Spinal cord (tissue), 9 donors: ENCODE measurements at regions not wholly inside any gene's neighbourhood (a gene's known extent, or its start where the extent isn't known, plus 50 kb on each side); places are given as distances from the start of the nearest gene placed in this dataset.
A peak's percentile ranks its signal among the peaks of the same experiment; 100 is the strongest.

ENCODE experiments used
- DNase-seq, 6 donors: peaks; one replicate each; pipeline versions ENCODE4 v3.0.0 to v3.0.0-alpha.2; 2013 to 2015; ENCODE audit warnings: low spot score in 6 of 6, low read depth in 4 of 6
- H3K27ac ChIP-seq: one replicate; pipeline ENCODE4 v1.5.1; 2013; ENCODE audit warnings: low read depth, low read length, control low read depth
- H3K27me3 ChIP-seq: one replicate; pipeline ENCODE4 v1.6.1; 2013; ENCODE audit warnings: low read length; ENCODE audit not compliant: control insufficient read depth, insufficient read depth
- H3K36me3 ChIP-seq: one replicate; pipeline ENCODE4 v1.6.1; 2013; ENCODE audit warnings: low read length; ENCODE audit not compliant: control insufficient read depth, insufficient read depth
- H3K4me1 ChIP-seq: one replicate; pipeline ENCODE4 v1.6.1; 2013; ENCODE audit warnings: low read length; ENCODE audit not compliant: control insufficient read depth, insufficient read depth
- H3K4me3 ChIP-seq: one replicate; pipeline ENCODE4 v1.5.1; 2013; ENCODE audit warnings: low read depth, low read length, control low read depth
- H3K9me3 ChIP-seq: one replicate; pipeline ENCODE4 v1.6.1; 2013; ENCODE audit warnings: low read length; ENCODE audit not compliant: control insufficient read depth, insufficient read depth
- WGBS: methylation state at CpG from one replicate; pipeline ENCODE4 v1.1.5; 2013; ENCODE audit warnings: missing lambda C conversion rate; ENCODE audit not compliant: insufficient coverage; 5-methylcytosine and 5-hydroxymethylcytosine counted together
- donor health status: healthy.

DNA sequence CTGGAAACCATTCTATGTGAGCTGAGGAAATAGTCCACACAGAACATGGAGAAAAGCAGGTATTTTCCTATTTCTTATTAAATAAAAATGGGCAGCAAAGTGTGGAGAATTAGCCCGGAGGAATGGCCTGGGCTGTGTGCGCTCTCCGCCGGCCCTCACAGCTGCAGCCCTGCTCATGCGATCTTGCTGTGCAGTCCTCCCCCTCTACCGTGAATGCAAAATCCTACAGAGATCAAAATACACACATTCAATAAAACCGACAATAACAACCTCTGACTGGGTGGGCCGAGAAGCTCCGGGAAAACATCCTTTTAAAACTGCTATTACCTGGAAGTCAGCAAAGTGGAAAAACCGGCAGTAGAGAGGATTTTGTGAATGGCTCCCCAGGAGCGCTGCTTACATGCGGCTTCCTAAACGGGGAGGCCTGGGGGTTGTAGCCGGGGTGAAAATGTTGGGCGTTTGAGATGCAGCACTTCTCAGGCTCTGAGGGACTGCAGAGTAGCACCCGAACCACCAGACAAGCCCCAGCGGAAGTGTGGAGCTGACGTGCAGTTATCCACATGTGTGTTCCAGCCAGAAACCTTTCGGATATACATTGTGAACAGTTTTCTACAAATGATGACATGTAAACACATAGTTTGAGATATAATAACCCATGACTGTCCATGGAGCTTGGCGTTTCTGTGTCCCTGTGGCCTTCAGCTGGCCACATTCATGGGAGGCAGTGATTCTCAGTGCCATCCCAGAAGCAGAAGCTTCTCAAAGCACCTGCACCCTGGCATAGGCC, 94.2 kb upstream of the ALKAL2 start:
- WGBS, result 67% methylated on average over 14 of the region's 20 CpGs
- Histone ChIP-seq H3K36me3 (peaks cover 2% of the 10 kb centered on the region), H3K4me1 (peaks cover 4% of the 10 kb centered on the region), H3K27me3 (peaks cover 2% of the 10 kb centered on the region), H3K9me3 (no peaks in the 10 kb centered on the region), H3K27ac (no peak overlapping the region), H3K4me3 (no peak overlapping the region)
- peak in 1 of 6 donors; percentile 28 for DNase-seq

DNA sequence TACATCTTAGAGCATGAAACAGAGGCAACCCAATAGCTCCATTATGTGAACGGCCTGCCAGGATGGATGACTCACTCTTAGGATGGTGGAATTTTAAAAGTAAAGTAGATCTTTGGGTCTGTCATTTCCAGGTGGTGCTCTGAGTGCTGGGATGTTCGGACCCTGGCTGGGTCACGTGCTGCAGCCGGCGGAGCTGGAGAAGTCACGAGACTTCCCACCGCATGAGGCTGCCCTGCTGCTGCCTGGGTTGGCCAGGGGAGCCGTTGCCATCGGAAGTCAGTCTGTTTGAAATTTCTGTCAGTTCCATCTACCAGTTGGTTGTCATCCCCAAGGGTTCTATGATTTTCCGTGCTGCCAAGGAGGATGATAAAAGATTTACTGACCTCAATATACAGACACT, 93.3 kb upstream of the ALKAL2 start:
- Histone ChIP-seq H3K27ac (no peak overlapping the region), H3K9me3 (no peaks in the 10 kb centered on the region), H3K36me3 (peaks cover 2% of the 10 kb centered on the region), H3K4me3 (no peak overlapping the region), H3K4me1 (peaks cover 4% of the 10 kb centered on the region), H3K27me3 (peaks cover 2% of the 10 kb centered on the region)
- 84% methylated on average over 9 of the region's 10 CpGs for WGBS
- no peak for DNase-seq

DNA sequence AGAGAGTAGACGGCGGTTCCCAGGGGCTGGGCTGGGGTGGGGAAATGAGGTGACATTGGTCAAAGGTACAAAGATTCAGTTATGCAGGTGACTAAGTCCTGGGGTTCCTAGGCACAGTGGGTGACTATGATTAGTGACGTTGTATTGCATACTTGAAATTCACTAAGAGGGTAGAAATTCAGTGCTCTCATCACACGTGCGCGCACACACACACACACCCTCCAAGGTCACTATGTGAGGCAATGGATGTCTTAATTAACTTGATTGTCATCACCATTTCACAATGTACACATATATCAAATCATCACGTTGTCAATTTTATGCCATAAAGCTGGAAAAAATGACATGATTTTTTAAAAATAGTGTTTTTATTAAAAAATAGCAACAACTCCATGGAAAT, 92.9 kb upstream of the ALKAL2 start:
- Histone ChIP-seq H3K27me3 (peaks cover 2% of the 10 kb centered on the region), H3K4me1 (peaks cover 4% of the 10 kb centered on the region), H3K36me3 (peaks cover 2% of the 10 kb centered on the region), H3K27ac (no peak overlapping the region), H3K4me3 (no peak overlapping the region), H3K9me3 (no peaks in the 10 kb centered on the region)
- WGBS, result no CpG with 5 or more reads among the region's 7 CpGs
- DNase-seq, result no peak

DNA sequence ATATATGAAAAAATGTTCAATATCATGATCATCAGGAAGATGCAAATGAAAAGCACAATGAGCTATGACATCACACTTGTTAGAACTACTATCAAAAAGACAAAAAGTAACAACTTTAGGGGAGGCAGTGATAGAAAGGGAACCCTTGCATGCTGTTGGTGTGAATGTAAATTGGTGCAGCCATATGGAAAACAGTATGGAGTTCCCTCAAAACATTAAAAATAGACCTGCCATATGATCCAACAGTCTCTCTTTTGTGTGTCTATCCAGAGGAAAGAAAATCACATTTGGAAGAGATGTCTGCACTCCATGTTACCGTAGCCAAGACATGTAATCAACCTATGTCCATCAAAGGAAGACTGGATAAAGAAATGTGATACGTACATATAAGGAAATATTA, 92.3 kb upstream of the ALKAL2 start:
- Histone ChIP-seq H3K4me1 (peaks cover 4% of the 10 kb centered on the region), H3K27me3 (peaks cover 1% of the 10 kb centered on the region), H3K36me3 (peaks cover under 1% of the 10 kb centered on the region), H3K4me3 (no peak overlapping the region), H3K9me3 (no peaks in the 10 kb centered on the region), H3K27ac (no peak overlapping the region)
- DNase-seq, result peak in 1 of 6 donors; percentile 77
- no CpG with 5 or more reads among the region's 2 CpGs for WGBS

DNA sequence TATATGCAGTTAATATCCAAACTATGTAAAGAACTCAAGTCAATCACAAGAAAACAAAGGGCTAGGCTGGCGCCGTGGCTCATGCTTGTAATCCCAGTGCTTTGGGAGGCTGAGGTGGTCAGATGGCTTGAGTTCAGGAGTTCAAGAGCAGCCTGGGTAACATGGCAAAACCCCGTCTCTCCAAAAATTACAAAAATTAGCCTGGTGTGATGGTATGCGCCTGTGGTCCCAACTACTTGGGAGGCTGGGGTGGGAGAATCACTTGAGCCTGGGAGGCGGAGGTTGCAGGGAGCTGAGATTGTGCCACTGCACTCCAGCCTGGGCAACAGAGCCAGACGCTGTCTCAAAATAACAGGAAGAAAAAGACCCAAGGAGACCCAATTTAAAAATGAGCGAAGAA, 91.9 kb upstream of the ALKAL2 start:
- Histone ChIP-seq H3K4me3 (no peak overlapping the region), H3K9me3 (no peaks in the 10 kb centered on the region), H3K27me3 (no peaks in the 10 kb centered on the region), H3K4me1 (peaks cover 4% of the 10 kb centered on the region), H3K27ac (no peak overlapping the region), H3K36me3 (no peaks in the 10 kb centered on the region)
- WGBS, result 100% methylated on average over 1 of the region's 7 CpGs
- no peak for DNase-seq

DNA sequence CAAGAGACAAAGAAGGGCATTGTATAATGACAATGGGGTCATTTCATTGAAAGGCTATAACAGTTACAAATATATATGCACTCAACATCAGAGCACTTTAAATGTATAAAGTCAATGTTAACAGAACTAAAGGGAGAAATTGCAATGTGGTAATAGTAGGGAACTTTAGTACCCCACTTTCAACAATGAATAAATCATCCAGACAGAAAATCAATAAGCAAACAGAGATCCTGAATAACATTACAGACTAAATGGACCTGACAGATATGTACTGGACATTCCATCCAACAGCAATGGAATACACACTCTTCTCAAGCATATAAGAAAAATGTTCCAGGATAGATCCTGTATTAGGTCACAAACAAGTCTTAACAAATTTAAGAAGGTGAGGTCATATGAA, 90.5 kb upstream of the ALKAL2 start:
- no peak overlapping the region for H3K4me3 ChIP-seq
- DNase-seq, result no peak
- no peaks in the 10 kb centered on the region for H3K36me3 ChIP-seq
- no peaks in the 10 kb centered on the region for H3K27me3 ChIP-seq
- H3K4me1 ChIP-seq, result peaks cover 4% of the 10 kb centered on the region
- H3K9me3 ChIP-seq, result no peaks in the 10 kb centered on the region
- no peak overlapping the region for H3K27ac ChIP-seq

DNA sequence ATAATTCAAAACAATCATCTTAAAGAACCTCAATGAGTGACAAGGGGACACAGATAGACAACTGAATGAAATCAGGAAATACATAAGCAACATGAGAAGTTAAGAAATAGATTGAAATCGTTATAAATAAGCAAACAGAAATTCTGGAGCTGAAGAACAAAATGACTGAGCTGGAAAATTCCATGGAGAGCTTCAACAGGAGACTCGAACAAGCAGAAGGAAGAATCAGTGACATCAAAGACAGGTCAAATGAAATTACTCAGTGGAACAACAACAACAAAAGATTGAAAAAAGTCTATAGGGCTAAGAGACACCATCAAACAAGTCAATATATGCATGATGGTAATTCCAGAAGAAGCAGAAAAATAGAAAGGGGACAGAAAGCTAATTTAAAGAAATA, 89.5 kb upstream of the ALKAL2 start:
- H3K27me3 ChIP-seq, result no peaks in the 10 kb centered on the region
- no peak overlapping the region for H3K27ac ChIP-seq
- no peaks in the 10 kb centered on the region for H3K4me1 ChIP-seq
- H3K9me3 ChIP-seq, result no peaks in the 10 kb centered on the region
- 71% methylated on average over 1 of the region's 2 CpGs for WGBS
- DNase-seq, result no peak
- no peak overlapping the region for H3K4me3 ChIP-seq
- no peaks in the 10 kb centered on the region for H3K36me3 ChIP-seq

DNA sequence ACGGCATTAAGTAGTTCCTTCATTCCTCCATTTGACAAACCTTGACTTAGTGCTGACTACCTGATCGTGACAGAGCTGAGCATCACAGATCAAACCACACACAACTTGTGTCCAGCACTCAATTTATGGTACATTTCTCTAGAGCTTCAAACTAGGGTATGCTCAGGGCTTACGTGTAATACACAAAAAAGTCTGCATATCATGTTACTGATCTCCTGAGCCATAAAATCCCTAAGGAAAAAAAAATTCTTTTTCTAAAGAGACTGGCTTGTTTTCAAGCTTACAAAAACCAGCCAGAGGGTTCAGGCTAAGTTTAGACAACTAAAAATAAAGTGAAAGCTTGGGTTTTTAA, 88.0 kb upstream of the ALKAL2 start:
- no peaks in the 10 kb centered on the region for H3K36me3 ChIP-seq
- DNase-seq, result no peak

DNA sequence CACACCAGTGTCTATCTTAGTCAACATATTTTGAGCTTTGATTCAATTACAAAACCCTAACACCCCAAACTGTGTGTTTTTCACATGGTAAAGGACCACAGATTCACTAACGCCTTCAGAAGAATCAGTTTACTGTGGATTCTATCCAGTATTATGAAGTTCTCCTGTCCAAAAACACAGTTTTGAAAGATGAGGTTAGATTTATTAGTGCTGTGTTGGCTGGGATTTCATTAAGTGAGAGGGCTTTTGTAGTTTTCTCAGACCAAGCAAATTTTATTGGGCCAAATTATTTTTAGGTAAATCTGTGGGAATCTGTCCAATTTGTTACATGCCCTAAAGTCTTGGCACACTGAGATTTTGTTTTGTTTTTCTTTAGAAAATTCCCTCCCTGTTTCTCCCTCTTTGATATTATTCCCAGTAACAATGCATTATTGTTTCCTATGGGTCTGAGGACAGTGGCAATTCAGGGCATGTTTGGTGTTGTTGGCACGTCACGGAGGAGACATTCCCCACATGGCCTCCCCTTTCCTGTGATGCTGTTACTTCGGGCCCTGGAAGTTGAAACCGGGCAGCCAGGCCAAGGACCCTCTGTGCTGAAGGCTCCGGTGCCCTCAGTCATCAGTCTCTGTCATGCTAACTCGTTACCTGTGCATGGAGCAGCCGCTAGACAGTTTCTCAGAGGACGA, 87.5 kb upstream of the ALKAL2 start:
- no peak overlapping the region for H3K27ac ChIP-seq
- 67% methylated on average over 6 of the region's 9 CpGs for WGBS
- DNase-seq, result no peak

More for the DNA sequence above, 88.0 kb upstream of the ALKAL2 start:
- Histone ChIP-seq H3K27me3 (no peaks in the 10 kb centered on the region), H3K4me1 (no peaks in the 10 kb centered on the region), H3K9me3 (no peaks in the 10 kb centered on the region), H3K27ac (no peak overlapping the region), H3K4me3 (no peak overlapping the region)
- WGBS, result 86% methylated on average over 3 of the region's 3 CpGs

DNA sequence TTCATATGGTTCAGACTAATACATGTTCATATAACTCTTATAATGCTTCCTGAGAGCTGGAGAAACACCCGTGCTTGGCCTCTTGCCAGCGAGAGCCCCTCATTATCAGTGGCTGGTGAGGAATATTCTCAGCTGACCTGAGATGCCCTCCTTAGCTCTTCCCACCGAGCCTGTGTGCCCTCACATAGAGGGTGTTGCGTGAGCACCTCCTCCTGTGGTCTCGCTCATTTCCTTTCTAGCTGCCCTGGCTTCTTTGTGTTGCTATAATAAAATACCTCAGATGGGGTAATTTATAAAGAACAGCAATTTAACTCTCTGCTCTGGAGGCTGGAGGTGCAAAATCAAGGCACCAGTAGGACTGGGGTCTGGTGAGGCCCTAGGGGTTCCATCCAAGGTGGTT, 80.5 kb upstream of the ALKAL2 start:
- no peaks in the 10 kb centered on the region for H3K27me3 ChIP-seq
- 73% methylated on average over 2 of the region's 5 CpGs for WGBS
- H3K36me3 ChIP-seq, result no peaks in the 10 kb centered on the region
- no peak overlapping the region for H3K4me3 ChIP-seq
- H3K4me1 ChIP-seq, result no peaks in the 10 kb centered on the region
- no peak overlapping the region for H3K27ac ChIP-seq
- no peaks in the 10 kb centered on the region for H3K9me3 ChIP-seq
- DNase-seq, result no peak

More for the DNA sequence above, 87.5 kb upstream of the ALKAL2 start:
- H3K27me3 ChIP-seq, result no peaks in the 10 kb centered on the region
- H3K4me1 ChIP-seq, result no peaks in the 10 kb centered on the region
- no peaks in the 10 kb centered on the region for H3K36me3 ChIP-seq
- no peaks in the 10 kb centered on the region for H3K9me3 ChIP-seq
- H3K4me3 ChIP-seq, result no peak overlapping the region
